Prostate gland (tissue), 2 donors: ENCODE measurements at regions not wholly inside any gene's neighbourhood (a gene's known extent, or its start where the extent isn't known, plus 50 kb on each side); places are given as distances from the start of the nearest gene placed in this dataset.

Experiments used
- POLR2A ChIP-seq: fragments of 450-650 bp; IDR thresholded peaks from one replicate; pipeline ENCODE4 v1.6.1; 2016; ENCODE audit warnings: antibody characterized with exemption, mild to moderate bottlenecking
- TF ChIP-seq, protein P1 (sequence below), 4 experiments: fragments of 200-600 bp in 2 of 4; fragments of 450-650 bp in 2 of 4; sonication (generic) in 2 of 4; IDR thresholded peaks; 1 replicate in 3 of 4; 2 replicates in 1 of 4; pipeline ENCODE4 v1.5.1; 2016 to 2019; ENCODE audit warnings: antibody characterized with exemption in 4 of 4, mild to moderate bottlenecking in 2 of 4, moderate library complexity in 2 of 4

DNA sequence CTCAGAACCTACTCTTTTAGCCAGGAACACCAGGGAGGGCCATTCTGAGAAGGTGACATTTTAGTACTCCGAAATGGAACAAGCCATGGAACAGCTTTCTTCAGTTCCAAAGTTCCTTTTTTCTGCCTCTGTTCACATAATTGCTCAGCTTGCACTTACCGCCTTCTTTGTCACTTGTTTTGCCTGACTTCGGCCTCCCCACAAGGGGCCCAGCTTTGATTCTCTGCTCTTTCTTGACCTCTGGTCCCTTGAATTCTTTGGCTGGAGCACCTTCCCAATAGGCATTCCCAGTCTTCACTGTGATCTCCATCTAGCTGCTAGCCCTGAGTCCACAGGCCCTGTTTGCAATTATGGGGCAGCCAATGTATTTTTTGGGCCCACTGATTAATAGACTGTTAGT is 51.4 kb upstream of the SLC7A14 start:
- TF ChIP-seq, protein P1, sequence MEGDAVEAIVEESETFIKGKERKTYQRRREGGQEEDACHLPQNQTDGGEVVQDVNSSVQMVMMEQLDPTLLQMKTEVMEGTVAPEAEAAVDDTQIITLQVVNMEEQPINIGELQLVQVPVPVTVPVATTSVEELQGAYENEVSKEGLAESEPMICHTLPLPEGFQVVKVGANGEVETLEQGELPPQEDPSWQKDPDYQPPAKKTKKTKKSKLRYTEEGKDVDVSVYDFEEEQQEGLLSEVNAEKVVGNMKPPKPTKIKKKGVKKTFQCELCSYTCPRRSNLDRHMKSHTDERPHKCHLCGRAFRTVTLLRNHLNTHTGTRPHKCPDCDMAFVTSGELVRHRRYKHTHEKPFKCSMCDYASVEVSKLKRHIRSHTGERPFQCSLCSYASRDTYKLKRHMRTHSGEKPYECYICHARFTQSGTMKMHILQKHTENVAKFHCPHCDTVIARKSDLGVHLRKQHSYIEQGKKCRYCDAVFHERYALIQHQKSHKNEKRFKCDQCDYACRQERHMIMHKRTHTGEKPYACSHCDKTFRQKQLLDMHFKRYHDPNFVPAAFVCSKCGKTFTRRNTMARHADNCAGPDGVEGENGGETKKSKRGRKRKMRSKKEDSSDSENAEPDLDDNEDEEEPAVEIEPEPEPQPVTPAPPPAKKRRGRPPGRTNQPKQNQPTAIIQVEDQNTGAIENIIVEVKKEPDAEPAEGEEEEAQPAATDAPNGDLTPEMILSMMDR (IDR thresholded peaks at IDR 0.05), result no peak
- no peak for TF ChIP-seq POLR2A
